HFFc6 (cell line): ENCODE measurements at regions not wholly inside any gene's neighbourhood (a gene's known extent, or its start where the extent isn't known, plus 50 kb on each side); places are given as distances from the start of the nearest gene placed in this dataset.

Experiments
- DNase-seq: peaks from one replicate; pipeline ENCODE4 v3.0.0-alpha.2; 2018
- H3K27ac Mint-ChIP-seq: 2 replicates; pipeline ENCODE4 v1.8.0; 2020; ENCODE audit warnings: mild to moderate bottlenecking, mixed read lengths
- H3K27me3 Mint-ChIP-seq: 2 replicates; pipeline ENCODE4 v1.8.0; 2021; ENCODE audit warnings: mild to moderate bottlenecking, moderate library complexity, mixed read lengths; ENCODE audit not compliant: insufficient read depth
- H3K36me3 Mint-ChIP-seq: 2 replicates; pipeline ENCODE4 v1.8.0; 2021; ENCODE audit warnings: low read depth, mixed read lengths
- H3K4me1 Mint-ChIP-seq: 2 replicates; pipeline ENCODE4 v1.8.0; 2020; ENCODE audit warnings: low read depth, mixed read lengths
- H3K4me3 Mint-ChIP-seq: 2 replicates; pipeline ENCODE4 v1.8.0; 2020; ENCODE audit warnings: mild to moderate bottlenecking, moderate library complexity, mixed read lengths
- H3K9me3 Mint-ChIP-seq: 2 replicates; pipeline ENCODE4 v1.8.0; 2020; ENCODE audit warnings: mild to moderate bottlenecking, mixed read lengths
- TF ChIP-seq, protein P1 (sequence below): fragments of 200-600 bp; sonication (generic); IDR thresholded peaks from 2 replicates; pipeline ENCODE4 v1.5.0; 2021; ENCODE audit warnings: antibody characterized with exemption, mild to moderate bottlenecking

DNA sequence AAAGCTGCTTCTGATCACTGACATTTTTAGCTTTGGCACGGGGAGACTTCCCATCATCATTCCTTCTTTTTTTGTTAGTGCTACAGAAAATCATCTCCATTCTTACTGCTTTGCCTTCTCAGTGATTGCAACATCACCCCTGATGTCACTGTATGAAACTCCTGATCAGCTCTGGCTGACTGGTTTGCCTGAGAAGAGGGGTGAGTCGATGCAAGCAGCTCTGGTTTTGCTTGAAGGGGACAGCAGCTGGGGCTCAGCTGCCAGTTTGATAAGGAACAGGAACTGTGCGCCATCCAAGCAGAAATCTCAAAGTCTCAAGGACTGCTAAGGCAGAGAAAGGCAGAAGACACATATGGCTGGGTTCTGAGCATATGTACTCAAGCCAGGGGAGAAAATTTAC is 808.5 kb upstream of the CELF2 start:
- Mint-ChIP-seq H3K4me3 (no peak overlapping the region), H3K36me3 (no peaks in the 10 kb centered on the region), H3K4me1 (no peaks in the 10 kb centered on the region), H3K27me3 (peaks cover 2% of the 10 kb centered on the region; the same call in 1 of the 2 replicates), H3K27ac (no peak overlapping the region), H3K9me3 (peaks cover 59% of the 10 kb centered on the region)
- TF ChIP-seq, protein P1, sequence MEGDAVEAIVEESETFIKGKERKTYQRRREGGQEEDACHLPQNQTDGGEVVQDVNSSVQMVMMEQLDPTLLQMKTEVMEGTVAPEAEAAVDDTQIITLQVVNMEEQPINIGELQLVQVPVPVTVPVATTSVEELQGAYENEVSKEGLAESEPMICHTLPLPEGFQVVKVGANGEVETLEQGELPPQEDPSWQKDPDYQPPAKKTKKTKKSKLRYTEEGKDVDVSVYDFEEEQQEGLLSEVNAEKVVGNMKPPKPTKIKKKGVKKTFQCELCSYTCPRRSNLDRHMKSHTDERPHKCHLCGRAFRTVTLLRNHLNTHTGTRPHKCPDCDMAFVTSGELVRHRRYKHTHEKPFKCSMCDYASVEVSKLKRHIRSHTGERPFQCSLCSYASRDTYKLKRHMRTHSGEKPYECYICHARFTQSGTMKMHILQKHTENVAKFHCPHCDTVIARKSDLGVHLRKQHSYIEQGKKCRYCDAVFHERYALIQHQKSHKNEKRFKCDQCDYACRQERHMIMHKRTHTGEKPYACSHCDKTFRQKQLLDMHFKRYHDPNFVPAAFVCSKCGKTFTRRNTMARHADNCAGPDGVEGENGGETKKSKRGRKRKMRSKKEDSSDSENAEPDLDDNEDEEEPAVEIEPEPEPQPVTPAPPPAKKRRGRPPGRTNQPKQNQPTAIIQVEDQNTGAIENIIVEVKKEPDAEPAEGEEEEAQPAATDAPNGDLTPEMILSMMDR: no peak
- DNase-seq: no peak

DNA sequence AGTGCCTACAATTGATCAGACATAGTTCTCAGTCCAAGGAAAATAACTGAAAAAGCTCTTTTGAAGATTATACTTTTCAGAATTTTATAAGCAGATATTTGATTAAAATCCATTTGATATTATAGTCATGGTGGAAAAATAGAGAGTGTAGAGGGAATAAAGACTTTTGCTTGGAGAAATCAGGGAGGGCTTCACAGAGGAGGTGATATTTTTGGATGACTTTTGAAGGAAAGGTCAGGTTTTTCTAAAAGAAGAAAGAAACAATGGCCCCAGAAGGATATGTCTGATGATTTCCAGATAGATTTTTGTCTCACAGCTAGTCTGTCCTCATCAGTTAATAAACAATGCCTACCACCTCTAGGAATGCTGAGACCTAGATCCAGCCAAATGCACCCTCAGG is 806.3 kb upstream of the CELF2 start:
- Mint-ChIP-seq H3K36me3 (no peaks in the 10 kb centered on the region), H3K9me3 (peaks cover 65% of the 10 kb centered on the region), H3K27ac (no peak overlapping the region), H3K27me3 (peaks cover 2% of the 10 kb centered on the region; the same call in 1 of the 2 replicates), H3K4me3 (no peak overlapping the region), H3K4me1 (no peaks in the 10 kb centered on the region)
- TF ChIP-seq, protein P1: no peak
- DNase-seq: no peak

DNA sequence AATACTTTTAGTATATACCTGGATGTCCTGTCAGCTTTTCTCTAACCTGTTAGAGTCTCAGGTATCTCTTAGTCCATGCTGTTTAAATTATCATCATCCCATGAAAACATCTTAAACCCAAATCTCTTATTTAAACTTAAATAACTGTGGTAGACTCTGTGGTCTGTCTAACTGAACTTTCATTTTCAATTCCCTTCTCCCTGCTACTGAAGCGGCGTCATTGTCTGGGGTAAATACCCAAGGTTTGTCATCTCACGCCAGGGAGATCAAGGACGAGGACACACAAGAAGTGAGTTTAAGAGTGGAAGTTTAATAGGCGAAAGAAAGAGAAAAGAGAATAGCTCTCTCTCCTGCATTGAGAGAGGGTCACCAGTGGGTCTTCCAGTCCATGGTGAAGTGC is 804.4 kb upstream of the CELF2 start:
- no peaks in the 10 kb centered on the region for H3K4me1 Mint-ChIP-seq
- TF ChIP-seq, protein P1: no peak
- H3K4me3 Mint-ChIP-seq: no peak overlapping the region
- no peaks in the 10 kb centered on the region for H3K36me3 Mint-ChIP-seq
- H3K9me3 Mint-ChIP-seq: peaks cover 55% of the 10 kb centered on the region
- DNase-seq: no peak
- H3K27me3 Mint-ChIP-seq: peaks cover 2% of the 10 kb centered on the region; the same call in 1 of the 2 replicates
- H3K27ac Mint-ChIP-seq: no peak overlapping the region

DNA sequence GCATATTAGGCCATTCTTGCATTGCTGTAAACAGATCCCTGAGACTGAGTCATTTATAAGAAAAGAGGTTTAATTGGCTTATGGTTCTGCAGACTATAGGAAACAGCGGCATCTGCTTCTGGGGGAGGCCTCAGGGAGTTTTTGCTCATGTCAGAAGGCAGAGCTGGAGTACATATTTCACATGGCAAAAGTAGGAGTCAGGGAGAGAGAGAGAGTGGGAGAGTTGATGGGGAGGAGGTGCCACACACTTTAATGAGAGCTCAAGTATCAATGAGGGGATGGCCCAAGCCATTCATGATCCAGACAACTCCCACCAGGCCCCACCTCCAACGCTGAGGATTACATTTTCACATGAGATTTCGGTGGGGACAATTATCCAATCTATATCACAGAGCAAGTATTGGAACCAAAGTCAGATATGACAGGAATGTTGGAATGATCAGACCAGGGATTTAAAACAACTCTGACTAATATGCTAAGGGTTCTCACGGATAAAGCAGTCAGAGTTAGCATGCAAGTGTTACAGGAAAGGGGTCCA is 795.3 kb upstream of the CELF2 start:
- no peaks in the 10 kb centered on the region for H3K27me3 Mint-ChIP-seq
- no peak overlapping the region for H3K4me3 Mint-ChIP-seq
- no peaks in the 10 kb centered on the region; the same call in 1 of the 2 replicates for H3K36me3 Mint-ChIP-seq
- H3K9me3 Mint-ChIP-seq: peaks cover 22% of the 10 kb centered on the region
- TF ChIP-seq, protein P1: no peak
- H3K27ac Mint-ChIP-seq: no peak overlapping the region; the same call in 1 of the 2 replicates
- no peaks in the 10 kb centered on the region for H3K4me1 Mint-ChIP-seq
- no peak for DNase-seq

DNA sequence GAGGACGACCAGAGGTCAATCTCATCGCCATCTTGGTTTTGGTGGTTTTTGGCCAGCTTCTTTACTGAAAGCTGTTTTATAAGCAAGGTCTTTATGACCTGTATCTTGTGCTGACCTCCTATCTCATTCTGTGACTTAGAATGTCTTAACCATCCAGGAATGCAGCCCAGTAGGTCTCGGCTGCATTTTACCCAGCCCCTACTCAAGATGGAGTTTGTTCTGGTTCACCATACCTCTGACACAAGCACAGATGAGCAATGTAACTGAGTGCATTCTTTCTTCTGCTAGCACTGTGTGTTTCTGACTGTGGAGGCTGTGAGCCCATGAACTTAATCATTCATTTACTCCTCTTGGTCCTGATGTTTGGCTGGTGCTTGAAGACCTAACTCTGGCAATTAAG is 794.5 kb upstream of the CELF2 start:
- TF ChIP-seq, protein P1: no peak
- DNase-seq: no peak
- no peaks in the 10 kb centered on the region for H3K27me3 Mint-ChIP-seq
- no peak overlapping the region for H3K4me3 Mint-ChIP-seq
- peaks cover 29% of the 10 kb centered on the region for H3K9me3 Mint-ChIP-seq
- no peak overlapping the region for H3K27ac Mint-ChIP-seq
- no peaks in the 10 kb centered on the region; the same call in 1 of the 2 replicates for H3K36me3 Mint-ChIP-seq
- no peaks in the 10 kb centered on the region for H3K4me1 Mint-ChIP-seq
